ENCODE measurements at regions not wholly inside any gene's neighbourhood (a gene's known extent, or its start where the extent isn't known, plus 50 kb on each side); places are given as distances from the start of the nearest gene placed in this dataset.
"Not testable (repeated sequence)": the region's sequence is repeated elsewhere in the genome, so short reads cannot be mapped to it uniquely, and the experiment has no call there.

DNA sequence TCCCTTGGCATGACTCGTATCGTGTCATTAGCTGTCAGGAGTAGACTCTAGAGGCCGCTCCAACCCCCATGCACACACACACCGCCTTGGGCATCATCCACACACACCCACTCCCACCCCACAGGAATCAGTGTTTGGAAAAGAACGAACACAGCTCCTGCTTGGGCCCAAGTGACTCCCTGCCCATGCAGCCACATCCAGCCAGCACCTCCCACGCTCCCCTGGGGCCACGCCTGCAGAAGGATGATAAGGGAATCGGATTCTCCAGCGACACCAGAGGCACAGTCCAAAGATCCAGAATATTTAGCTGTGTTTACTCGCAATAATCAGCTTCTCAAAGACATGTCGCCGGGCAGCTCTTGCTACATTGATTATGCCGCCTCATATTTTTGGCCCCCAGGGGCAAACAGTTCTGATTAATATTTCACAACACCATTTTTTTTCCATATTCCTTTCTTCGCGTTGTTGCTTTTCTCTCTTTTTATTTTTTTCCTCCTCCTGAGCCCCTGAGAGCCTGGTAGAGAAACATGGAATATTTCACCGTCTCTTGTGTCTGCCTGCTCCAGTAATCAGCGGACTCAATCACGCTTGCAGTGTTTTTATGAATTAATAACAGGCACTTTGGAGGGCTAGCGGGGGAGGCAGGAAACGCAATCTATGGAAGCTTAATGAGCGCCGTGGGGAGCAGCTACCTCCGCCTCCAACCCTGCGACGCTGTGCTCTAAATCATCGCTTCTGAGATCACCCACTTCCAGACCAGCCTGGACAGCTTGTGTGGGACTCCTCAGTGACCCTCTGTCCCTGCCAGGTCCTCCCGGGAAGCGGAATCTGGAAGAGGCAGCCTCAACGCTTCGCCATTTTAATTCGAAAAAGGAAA is 221.4 kb downstream of the TLE3 start:
- no peak overlapping the region for H3K4me3 ChIP-seq (ENCODE audit: low read depth, low read length)
- DNase-seq (ENCODE audit: low read depth), result no peak
- TF ChIP-seq, protein P1, sequence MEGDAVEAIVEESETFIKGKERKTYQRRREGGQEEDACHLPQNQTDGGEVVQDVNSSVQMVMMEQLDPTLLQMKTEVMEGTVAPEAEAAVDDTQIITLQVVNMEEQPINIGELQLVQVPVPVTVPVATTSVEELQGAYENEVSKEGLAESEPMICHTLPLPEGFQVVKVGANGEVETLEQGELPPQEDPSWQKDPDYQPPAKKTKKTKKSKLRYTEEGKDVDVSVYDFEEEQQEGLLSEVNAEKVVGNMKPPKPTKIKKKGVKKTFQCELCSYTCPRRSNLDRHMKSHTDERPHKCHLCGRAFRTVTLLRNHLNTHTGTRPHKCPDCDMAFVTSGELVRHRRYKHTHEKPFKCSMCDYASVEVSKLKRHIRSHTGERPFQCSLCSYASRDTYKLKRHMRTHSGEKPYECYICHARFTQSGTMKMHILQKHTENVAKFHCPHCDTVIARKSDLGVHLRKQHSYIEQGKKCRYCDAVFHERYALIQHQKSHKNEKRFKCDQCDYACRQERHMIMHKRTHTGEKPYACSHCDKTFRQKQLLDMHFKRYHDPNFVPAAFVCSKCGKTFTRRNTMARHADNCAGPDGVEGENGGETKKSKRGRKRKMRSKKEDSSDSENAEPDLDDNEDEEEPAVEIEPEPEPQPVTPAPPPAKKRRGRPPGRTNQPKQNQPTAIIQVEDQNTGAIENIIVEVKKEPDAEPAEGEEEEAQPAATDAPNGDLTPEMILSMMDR (IDR thresholded peaks at IDR 0.05; ENCODE audit: insufficient read depth, low read depth, low read length), result no peak

DNA sequence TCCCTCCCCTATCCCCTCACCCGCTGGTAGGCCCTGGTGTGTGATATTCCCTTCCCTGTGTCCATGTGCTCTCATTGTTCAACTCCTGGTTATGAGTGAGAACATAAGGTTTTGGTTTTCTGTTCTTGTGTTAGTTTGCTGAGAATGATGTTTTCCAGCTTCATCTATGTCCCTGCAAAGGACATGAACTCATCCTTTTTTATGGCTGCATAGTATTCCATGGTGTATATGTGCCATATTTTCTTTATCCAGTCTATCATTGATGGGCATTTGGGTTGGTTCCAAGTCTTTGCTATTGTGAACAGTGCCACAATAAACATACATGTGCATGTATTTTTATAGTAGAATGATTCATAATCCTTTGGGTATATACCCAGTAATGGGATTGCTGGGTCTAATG is 217.8 kb downstream of the TLE3 start:
- H3K4me3 ChIP-seq (ENCODE audit: low read depth, low read length); DNase-seq (ENCODE audit: low read depth): not testable (repeated sequence)

DNA sequence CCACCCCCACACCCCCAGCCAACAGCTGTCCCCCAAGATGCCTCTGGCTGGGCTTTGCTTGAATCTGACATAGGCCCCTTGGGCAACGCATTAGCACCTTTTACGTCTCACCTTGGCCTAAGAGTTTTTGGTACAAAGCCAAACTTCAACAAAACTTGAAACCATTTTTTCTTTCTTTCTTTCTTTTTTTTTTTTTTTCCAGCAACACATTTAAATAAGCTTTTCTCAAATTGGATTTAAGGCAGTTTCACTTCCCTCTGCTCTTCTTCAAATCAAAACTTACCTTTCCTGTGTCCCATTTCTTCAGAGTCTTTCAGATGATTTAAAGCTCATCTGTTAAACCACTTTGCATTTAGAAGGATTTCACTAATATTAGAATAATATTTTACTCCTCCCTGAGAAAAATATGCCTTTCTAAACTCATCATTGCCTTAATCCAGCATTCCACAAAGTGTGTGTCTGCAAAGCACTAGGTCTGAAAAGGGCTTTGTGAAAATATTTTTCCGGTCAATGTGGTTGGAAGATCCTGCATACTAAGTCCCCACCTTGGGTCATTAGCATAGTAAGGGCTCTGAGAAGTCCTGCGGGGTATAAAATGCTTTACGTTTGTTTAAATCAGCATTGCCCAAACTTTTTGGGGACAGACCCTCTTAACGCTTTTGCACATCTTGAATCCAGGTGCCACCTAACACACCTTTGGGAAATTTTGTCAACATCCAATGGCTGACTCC is 217.0 kb downstream of the TLE3 start:
- no peak overlapping the region for H3K4me3 ChIP-seq (ENCODE audit: low read depth, low read length)
- TF ChIP-seq, protein P1 (IDR thresholded peaks at IDR 0.05; ENCODE audit: insufficient read depth, low read depth, low read length), result no peak
- no peak for DNase-seq (ENCODE audit: low read depth)

DNA sequence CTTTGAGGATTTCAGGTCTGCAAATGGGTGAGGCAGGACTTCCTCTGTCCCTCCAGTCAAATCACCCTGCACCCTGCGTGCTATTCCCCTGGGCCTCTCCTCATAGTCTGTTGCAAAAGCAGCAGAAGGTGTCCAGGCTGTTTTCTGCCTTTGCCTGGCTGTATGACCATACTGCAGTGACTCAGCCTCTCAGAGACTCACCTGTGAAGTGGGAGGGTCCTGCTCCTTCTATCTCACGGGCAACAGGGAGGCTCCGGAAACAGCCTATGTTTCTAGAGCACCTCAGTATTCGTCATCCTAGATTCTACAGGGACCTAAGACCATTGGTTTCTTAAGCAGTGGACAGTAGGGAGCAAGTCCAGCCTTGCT is 216.4 kb downstream of the TLE3 start:
- H3K4me3 ChIP-seq (ENCODE audit: low read depth, low read length), result no peak overlapping the region
- TF ChIP-seq, protein P1 (IDR thresholded peaks at IDR 0.05; ENCODE audit: insufficient read depth, low read depth, low read length), result no peak
- no peak for DNase-seq (ENCODE audit: low read depth)

DNA sequence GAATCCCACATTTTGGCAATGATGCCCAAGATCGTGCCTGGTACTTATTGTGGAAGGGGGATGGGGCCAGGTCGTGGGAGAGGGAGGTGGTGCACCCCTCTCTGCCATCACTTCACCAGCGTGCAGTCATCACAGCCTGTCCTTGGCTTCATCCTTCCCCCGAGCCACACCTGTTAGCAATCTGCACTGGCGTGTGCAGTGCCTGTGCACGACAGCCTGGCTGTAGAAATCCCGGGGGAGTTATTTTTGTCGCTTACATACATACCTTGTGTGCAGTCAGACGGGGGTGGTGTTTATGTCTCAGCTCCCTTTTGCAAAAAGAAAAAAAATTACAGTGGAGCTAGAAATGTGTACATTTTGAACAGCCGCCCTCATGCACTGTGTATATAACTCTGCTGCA is 216.0 kb downstream of the TLE3 start:
- TF ChIP-seq, protein P1 (IDR thresholded peaks at IDR 0.05; ENCODE audit: insufficient read depth, low read depth, low read length), result no peak
- no peak for DNase-seq (ENCODE audit: low read depth)
- no peak overlapping the region for H3K4me3 ChIP-seq (ENCODE audit: low read depth, low read length)

DNA sequence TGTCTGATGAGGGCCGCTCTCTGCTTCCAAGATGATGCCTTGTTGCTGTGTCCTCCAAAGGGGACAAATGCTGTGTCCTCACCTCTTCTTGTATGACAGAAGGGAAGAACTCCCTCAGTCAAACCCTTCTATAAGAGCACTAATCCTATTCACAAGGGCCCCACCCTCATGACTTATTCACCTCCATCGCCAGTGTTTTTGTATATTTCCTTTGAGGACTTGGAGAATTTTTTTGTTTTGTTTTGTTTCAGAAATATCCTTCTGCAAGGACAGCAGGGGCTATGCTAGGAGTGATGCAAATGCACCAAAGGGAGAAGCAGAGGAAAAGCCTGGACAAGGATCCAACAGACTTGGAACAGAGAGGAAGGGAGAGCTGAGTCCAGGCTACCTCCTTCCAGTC is 214.4 kb downstream of the TLE3 start:
- H3K4me3 ChIP-seq (ENCODE audit: low read depth, low read length), result no peak overlapping the region
- TF ChIP-seq, protein P1 (IDR thresholded peaks at IDR 0.05; ENCODE audit: insufficient read depth, low read depth, low read length), result no peak
- DNase-seq (ENCODE audit: low read depth), result no peak

DNA sequence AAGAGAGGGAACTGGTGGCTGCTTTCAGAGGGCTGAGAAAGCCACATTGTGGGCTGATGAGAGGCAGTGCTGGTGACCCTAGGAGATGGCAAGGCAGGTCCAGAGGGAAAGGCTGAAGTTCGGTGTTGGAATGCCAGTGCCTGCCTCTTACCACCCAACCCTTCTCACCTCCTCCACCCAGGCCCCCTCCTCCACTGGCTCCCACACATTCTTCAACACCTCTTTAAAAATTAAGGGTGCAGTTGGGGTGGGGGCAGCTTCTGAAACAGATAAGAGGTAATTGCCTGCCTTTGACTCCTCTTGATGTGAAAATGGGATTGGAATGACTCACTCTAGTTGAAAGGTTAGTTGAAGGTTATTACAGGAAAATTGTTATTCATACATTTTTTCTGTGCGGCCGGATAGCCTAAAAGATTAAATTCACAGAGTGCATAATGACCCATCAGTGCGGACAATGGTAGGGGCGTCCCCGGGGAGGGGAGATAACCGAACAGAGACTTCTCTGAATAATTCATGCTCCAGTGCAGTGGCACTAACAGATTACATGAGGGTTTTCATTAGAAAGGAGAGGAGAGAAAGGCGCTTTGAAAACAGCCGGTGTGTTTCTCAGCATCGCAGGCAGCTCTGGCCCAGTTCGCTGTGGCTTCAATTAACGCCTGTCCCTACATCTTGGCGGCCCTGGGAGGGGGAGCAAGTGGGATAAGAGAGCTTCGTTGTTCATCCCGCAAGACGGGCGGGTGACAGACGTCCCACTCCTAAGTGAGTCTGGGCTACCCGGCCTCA is 212.4 kb downstream of the TLE3 start:
- no peak overlapping the region for H3K4me3 ChIP-seq (ENCODE audit: low read depth, low read length)
- DNase-seq (ENCODE audit: low read depth), result no peak
- TF ChIP-seq, protein P1 (IDR thresholded peaks at IDR 0.05; ENCODE audit: insufficient read depth, low read depth, low read length), result no peak

All from fibroblast of villous mesenchyme (primary cell).